ENCODE measurements at regions not wholly inside any gene's neighbourhood (a gene's known extent, or its start where the extent isn't known, plus 50 kb on each side); places are given as distances from the start of the nearest gene placed in this dataset.

GRCh38 chr13:74201530-74201929 is 67.3 kb upstream of the KLF12 start:
- TF ChIP-seq, protein P1, sequence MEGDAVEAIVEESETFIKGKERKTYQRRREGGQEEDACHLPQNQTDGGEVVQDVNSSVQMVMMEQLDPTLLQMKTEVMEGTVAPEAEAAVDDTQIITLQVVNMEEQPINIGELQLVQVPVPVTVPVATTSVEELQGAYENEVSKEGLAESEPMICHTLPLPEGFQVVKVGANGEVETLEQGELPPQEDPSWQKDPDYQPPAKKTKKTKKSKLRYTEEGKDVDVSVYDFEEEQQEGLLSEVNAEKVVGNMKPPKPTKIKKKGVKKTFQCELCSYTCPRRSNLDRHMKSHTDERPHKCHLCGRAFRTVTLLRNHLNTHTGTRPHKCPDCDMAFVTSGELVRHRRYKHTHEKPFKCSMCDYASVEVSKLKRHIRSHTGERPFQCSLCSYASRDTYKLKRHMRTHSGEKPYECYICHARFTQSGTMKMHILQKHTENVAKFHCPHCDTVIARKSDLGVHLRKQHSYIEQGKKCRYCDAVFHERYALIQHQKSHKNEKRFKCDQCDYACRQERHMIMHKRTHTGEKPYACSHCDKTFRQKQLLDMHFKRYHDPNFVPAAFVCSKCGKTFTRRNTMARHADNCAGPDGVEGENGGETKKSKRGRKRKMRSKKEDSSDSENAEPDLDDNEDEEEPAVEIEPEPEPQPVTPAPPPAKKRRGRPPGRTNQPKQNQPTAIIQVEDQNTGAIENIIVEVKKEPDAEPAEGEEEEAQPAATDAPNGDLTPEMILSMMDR (IDR thresholded peaks at IDR 0.05; ENCODE audit: unreplicated experiment), result no peak
- Mint-ChIP-seq H3K4me1 (peaks cover 8% of the 10 kb centered on the region), H3K27ac (no peak overlapping the region), H3K27me3 (ENCODE audit: low read depth) (no peaks in the 10 kb centered on the region), H3K36me3 (no peaks in the 10 kb centered on the region), H3K4me3 (no peak overlapping the region), H3K9me3 (peaks cover 9% of the 10 kb centered on the region)
- no peak for DNase-seq (ENCODE audit: low spot score in 2 of 2, unreplicated experiment in 2 of 2)

GRCh38 chr13:74200081-74200480 is 65.9 kb upstream of the KLF12 start:
- TF ChIP-seq, protein P1 (IDR thresholded peaks at IDR 0.05; ENCODE audit: unreplicated experiment), result no peak
- Mint-ChIP-seq H3K9me3 (peaks cover 7% of the 10 kb centered on the region), H3K4me1 (no peaks in the 10 kb centered on the region), H3K27me3 (ENCODE audit: low read depth) (no peaks in the 10 kb centered on the region), H3K4me3 (no peak overlapping the region), H3K36me3 (no peaks in the 10 kb centered on the region), H3K27ac (no peak overlapping the region)
- DNase-seq (ENCODE audit: low spot score in 2 of 2, unreplicated experiment in 2 of 2), result no peak

GRCh38 chr13:74197677-74198429 is 63.6 kb upstream of the KLF12 start:
- Mint-ChIP-seq H3K4me3 (no peak overlapping the region), H3K27me3 (ENCODE audit: low read depth) (no peaks in the 10 kb centered on the region), H3K27ac (no peak overlapping the region), H3K36me3 (no peaks in the 10 kb centered on the region), H3K4me1 (peaks cover 6% of the 10 kb centered on the region), H3K9me3 (peaks cover 7% of the 10 kb centered on the region)
- TF ChIP-seq, protein P1 (IDR thresholded peaks at IDR 0.05; ENCODE audit: unreplicated experiment), result no peak
- no peak for DNase-seq (ENCODE audit: low spot score in 2 of 2, unreplicated experiment in 2 of 2)

DNA sequence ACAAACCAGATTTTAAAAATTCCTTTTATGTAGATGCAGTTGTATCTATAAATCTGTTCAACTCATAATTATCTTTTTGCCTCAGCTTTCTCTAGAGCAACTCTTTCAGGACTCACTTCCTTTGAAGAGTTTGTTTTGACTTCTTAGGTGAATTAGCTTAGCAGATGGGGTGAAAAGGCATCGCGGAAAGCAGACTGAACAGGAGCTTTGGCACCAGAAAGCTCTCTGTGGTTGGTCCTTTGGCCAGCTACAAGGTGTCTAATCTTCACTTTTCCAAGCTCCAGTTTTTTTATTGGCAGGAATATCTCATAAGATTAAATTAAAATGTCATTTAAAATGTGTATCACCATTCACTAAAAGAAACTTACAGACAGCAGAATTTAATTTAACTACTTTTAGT is 60.6 kb upstream of the KLF12 start:
- Mint-ChIP-seq H3K4me1 (peaks cover 32% of the 10 kb centered on the region), H3K4me3 (no peak overlapping the region), H3K36me3 (no peaks in the 10 kb centered on the region), H3K27me3 (ENCODE audit: low read depth) (no peaks in the 10 kb centered on the region), H3K27ac (no peak overlapping the region), H3K9me3 (peaks cover 4% of the 10 kb centered on the region)
- no peak for DNase-seq (ENCODE audit: low spot score in 2 of 2, unreplicated experiment in 2 of 2)
- TF ChIP-seq, protein P1 (IDR thresholded peaks at IDR 0.05; ENCODE audit: unreplicated experiment), result no peak

GRCh38 chr13:74193391-74193790 is 59.2 kb upstream of the KLF12 start:
- Mint-ChIP-seq H3K4me3 (no peak overlapping the region), H3K27me3 (ENCODE audit: low read depth) (no peaks in the 10 kb centered on the region), H3K9me3 (peaks cover 8% of the 10 kb centered on the region), H3K36me3 (no peaks in the 10 kb centered on the region), H3K27ac (no peak overlapping the region), H3K4me1 (peaks cover 37% of the 10 kb centered on the region)
- TF ChIP-seq, protein P1 (IDR thresholded peaks at IDR 0.05; ENCODE audit: unreplicated experiment), result no peak
- no peak for DNase-seq (ENCODE audit: low spot score in 2 of 2, unreplicated experiment in 2 of 2)
